Activated CD4-positive, alpha-beta T cell treated with anti-CD3 and anti-CD28 coated beads for 1 hour (primary cell): ENCODE measurements at regions not wholly inside any gene's neighbourhood (a gene's known extent, or its start where the extent isn't known, plus 50 kb on each side); places are given as distances from the start of the nearest gene placed in this dataset.

ENCODE experiments used
- DNase-seq: peaks from one replicate; pipeline ENCODE4 v3.0.0-alpha.2; 2020

- DNase-seq: no peak
These were observed 191.7 kb upstream of the TWIST2 start for GRCh38 chr2:238655974-238656722.

DNA sequence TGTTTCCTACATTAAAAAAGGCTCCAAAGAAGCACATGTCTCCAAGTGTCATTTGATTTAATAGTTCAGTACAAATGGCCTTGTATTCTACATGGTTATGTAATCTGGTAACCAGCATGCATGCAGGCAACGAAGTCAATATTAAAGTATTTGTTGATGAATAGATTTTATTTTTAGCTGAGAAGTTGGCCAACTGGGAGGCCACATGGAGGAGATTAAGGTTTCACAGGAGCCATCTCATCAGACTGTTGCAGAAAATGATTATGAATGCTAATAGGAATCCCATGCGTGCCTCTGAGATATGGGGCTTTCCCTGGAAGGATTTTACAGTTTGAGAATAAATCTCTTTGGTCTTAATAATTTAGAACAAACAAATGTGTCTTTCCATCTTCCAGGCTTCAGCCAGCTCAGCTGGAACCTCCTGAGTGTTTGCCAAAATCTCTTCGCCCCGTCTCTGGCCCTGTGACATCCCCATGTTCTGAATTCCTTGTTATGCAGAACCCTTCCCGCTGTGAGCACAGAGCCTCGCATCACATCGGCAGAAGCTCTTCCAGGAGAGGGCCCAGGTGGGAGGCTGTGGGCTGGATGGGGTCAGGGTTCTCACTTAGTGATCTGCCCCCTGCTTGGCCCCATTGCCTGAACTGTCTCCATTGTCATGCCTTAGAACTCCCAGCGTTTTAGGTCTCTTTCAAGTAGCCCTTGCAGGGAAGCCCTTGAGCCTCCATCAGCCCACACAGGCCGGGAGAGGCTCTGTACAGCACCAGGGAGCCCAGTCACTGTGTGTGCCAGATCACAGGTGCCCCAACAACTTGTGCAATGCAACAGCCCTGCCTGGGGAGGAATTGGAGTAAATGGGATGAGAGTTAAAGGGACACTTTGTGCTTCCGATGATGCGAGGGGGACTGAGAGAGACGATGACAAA lies 190.5 kb upstream of the TWIST2 start:
- DNase-seq: no peak

DNA sequence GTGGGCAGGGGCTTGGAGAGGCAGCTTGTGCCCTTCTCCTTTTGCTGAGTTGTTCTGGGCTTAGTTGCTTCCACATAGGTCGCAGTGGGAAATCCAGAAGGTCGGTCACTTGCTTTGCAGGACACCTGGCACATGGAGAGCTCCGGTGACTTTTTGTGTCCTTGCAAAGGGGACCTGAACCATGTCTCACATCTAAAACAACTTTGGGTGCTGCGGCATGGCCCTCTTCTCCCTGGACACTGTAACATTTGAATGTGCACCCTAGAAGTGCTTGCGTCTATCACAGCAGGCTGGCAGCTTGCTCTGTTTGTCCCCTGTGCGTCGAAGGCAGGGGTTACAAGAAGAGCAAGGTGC lies 189.9 kb upstream of the TWIST2 start:
- DNase-seq: no peak

DNA sequence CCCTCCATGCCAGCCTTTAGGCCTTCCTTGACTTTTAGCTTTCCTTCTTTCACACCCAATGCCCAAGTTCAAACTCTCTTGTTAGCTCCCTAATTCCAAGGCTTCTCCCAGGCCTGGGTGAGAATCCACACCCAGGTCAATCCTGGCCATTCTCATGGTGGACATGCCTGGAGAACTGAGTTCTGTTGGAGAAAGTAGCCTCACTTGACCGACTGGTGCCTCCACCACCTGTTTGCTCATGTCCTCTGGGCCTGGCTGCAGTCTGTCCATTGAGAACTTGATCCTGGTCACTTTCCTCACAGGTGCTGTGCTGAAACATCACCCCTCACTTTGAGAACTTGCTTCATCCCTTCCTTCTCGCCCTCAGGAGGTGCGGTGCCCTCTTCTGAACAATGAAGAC lies 189.1 kb upstream of the TWIST2 start:
- no peak for DNase-seq

- DNase-seq: no peak
These were observed 188.7 kb upstream of the TWIST2 start for GRCh38 chr2:238659231-238659630.

- no peak for DNase-seq
These were observed 184.3 kb upstream of the TWIST2 start for GRCh38 chr2:238663586-238663985.

GRCh38 chr2:238665919-238666318 lies 182.0 kb upstream of the TWIST2 start:
- no peak for DNase-seq

DNA sequence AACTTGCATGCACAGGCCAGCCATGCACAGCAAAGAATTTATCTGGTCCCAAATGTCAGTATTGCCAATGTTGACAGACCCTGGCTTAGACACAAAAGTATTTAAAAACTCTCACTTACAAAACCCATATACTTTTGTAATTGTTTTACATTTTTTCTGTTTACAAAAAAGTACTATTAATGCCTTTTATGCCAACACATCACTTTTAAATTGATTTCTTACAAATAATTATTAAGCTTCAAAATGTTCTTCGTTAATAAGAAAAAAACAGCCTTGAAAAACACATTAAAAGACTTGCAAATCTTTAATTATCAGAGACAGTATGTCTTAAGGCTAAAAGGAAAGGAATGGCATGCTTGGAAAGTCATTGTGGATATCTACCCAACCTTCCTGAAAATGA lies 181.3 kb upstream of the TWIST2 start:
- no peak for DNase-seq

- no peak for DNase-seq
These were observed 180.9 kb upstream of the TWIST2 start for GRCh38 chr2:238667008-238667407.

GRCh38 chr2:238667639-238668038 lies 180.2 kb upstream of the TWIST2 start:
- DNase-seq: no peak

DNA sequence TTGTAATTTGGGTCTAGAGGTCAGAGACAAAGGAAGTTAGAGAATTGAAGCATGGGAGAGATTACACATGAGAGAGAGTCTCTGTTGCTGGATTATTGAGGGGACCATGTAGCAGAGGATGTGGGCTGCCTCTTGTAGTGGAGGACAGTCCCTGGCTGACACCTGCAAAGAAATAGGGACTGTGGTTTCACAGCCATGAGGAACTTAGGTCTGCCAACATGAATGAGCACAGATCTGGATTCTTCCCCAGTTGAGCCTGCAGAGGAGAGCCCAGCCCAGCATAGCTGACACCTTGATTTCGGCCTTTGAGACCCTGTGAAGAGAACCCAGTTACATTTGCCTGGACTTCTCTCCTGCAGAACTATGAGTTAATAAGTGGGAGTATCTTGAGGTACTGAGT lies 179.5 kb upstream of the TWIST2 start:
- DNase-seq: no peak

DNA sequence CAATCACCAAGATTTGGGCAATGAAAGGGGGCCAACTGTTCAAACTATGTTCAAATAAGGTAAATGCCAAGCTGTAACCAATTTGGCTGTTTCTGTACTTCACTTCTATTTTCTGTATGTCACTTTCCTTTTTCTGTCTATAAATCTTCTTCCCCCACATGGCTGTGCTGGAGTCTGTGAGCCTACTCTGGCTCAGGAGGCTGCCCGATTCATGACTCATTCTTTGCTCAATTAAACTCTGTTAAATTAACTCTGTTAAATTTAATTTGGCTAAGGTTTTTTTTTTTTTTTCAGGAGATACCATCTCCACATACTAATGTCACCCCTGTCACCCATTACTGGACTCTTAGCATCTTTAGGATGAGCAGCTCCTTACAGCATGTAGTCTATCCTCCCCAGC lies 178.8 kb upstream of the TWIST2 start:
- no peak for DNase-seq

GRCh38 chr2:238669581-238670080 lies 178.3 kb upstream of the TWIST2 start:
- no peak for DNase-seq

DNA sequence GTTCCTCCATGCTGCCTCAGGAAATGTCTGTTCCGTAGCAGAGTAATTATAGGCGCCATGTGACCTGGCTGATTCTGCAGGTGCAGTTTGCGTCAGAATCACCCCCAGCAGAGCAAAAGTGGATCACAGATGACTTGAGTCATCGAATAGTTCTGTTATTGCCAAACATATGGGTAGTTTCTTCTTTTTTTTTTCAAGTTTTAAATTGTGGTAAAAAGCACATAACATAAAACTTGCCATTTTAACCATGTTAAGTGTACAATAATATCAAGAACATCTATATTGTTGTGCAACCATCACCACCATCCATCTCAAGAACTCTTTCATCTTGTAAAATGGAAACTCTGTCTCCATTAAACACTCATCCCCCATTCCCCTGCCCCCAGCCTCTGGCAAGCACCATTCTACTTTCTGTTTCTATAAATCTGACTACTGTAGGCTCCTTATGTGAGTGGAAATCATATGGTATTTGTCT lies 177.7 kb upstream of the TWIST2 start:
- DNase-seq: no peak

GRCh38 chr2:238682536-238682935 lies 165.3 kb upstream of the TWIST2 start:
- no peak for DNase-seq

DNA sequence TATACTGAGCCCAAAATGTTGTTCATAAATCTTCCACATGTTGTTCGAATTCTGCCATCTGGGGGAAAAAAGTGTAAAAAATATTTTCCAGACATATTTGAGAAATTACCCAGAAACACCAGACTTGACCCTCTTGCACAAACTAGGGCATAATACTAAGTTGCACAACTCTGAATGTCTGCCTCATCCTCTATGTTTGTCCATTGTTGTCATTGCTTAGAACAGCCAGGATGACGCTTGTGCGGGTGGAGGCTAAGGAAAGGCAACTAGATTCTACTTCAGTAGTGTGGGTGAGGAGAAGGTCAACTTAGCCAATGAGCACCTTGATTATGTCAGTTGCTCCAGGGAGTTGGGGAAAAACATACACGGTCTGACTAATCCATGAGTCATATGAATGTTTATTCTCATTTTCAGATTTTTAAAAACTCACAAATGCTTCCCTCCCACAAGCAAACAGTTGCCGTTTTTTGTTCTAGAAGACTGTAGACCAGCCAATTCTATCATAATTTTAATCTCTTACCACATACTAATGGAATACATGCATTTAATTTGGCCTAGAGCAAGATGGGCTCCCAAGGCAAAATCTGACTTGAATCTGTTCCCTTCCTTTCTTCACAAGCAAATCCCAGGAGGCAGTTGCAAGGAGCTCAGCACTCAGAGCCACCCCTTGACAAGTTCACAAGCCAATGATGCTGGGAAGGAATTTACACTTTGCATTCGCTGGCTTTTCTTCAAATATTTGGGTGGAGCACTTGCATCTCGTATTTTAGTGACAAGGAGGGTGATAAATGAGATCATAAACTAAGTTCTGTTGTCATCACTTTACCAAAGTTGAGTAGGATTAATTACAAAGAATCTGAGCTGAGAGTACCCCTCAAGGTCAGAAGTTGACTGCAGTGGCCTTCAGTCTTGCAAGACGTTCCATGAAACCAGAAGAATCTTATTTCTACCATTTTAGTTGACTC lies 163.2 kb upstream of the TWIST2 start:
- no peak for DNase-seq

GRCh38 chr2:238685327-238685709 lies 162.6 kb upstream of the TWIST2 start:
- no peak for DNase-seq

GRCh38 chr2:238685713-238686112 lies 162.2 kb upstream of the TWIST2 start:
- DNase-seq: no peak

DNA sequence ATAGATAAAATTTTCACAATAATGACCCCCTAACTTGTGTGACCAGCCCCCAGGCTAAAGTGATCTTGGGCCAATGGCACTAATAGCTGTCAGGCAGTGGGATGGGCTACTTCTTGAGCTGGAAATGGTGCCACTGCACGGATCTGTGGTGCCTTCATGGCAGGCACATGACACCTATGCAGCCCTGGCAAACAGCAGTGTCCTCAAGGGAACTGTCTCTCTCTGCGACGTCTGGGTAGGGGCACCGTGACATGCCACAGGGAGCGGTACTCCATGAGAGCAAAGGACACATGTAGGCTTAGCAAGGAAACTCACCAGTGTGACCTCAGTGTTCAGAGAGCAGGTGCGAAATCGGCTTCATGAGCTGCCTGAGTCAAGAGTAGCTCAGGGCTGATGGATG lies 161.7 kb upstream of the TWIST2 start:
- DNase-seq: no peak

DNA sequence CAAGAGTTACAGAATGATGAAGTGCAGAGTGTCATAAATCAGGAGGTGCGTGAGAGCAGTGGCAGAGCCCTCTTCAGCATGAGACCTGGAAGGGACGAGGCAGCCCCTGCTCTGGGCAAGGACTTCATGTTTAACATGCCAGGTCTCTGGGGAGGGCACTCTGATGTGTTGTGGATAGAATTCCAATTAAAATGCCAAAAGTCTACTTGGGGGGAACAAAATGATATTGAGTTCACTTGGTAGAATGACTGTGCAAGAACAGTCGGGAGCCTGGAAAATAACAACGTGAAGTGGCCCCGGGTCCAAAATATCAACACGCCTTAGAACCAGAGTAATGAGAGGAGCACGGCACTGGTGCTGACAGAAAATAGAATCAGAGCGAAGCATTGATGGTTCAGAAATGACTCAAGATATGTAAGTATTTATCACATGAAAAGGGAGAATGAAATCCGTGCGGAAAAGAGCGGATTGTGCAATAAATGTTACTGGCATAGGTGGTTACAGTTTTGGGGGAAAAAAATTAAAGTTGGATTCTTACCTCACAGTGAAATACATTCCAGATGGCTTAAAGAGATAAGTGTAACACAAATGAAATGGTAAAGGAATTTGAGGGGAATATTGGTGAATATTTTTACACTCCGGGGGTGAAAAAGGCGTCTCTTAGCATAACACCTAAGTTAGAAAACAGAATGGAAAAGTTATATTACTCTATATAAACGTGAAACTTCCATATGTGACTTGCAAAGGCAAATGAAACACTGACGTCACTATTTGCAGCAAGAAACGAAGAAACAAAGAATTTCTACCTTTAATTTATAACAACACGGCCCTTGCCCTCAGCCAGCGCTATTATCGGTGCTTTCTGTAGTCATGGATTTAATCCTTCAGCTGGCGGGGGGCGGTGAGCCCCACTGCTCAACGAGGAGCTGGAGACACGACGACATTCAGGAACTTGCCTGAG lies 159.4 kb upstream of the TWIST2 start:
- no peak for DNase-seq

GRCh38 chr2:238689331-238689730 lies 158.6 kb upstream of the TWIST2 start:
- DNase-seq: no peak
